NCI-H2107 treated with DMSO at 0.1 percent for 48 hours (cell line): ENCODE measurements at regions not wholly inside any gene's neighbourhood (a gene's known extent, or its start where the extent isn't known, plus 50 kb on each side); places are given as distances from the start of the nearest gene placed in this dataset.

Experiments used
- DNase-seq: peaks from one replicate; lab custom pipeline; 2025; ENCODE audit not compliant: unreplicated experiment; lab: John Stamatoyannopoulos, UW

DNA sequence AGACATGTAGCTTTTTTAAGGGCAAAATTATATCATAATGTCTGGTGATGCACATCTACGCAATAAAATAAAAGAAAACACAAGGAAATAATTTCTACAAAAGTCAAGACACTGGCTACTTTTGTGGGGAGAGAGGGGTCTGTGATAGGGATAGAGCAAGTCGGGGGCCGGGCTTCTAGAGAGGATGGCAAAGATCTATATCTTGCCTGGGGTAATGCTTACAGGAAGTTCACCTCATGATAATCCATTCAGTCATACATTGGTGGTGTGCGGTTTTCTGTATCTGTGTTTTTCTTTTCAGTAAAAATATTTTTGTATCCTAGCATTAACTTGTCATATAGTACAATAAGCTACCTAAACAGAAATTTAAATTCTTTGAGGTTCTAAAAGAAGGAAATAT is 178.8 kb downstream of the ARRDC4 start:
- no peak for DNase-seq

DNA sequence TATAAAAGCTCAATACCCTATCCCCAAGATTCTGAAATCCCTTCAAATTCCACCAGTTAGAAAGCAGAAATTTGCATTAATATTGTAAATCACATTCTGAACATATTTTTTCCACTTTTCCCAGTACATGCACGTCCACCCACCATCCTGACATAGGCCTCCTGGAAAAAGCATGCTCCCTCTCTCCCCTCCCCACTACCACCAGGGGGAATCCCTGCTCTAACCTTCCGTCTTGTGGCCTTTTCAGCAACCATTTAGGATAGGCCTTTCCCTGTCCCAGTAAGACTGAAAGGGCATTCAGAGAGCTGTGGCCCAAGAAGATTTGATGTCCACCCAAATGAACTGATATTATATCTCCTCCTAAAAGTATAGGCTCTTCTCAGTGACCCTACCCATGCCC is 182.1 kb downstream of the ARRDC4 start:
- no peak for DNase-seq

DNA sequence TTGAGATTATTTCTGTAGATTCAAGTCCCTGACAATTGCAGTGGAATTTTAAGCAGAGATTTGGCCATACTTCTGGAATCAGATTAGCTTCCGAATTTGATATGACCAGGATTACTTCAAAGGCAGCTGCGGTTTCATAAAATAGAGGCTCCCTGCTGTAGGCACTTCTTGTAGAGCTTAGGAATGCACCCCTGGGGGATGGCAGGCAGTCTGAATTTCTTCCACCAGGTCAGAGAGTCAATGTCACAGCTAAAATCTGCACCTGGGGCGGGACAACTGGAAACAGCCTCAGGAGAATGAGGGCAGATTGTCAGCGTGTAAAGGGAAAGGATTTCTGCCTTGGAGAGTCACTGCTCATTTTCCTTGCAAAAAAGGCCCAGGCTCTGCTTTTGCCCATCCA is 182.6 kb downstream of the ARRDC4 start:
- no peak for DNase-seq

DNA sequence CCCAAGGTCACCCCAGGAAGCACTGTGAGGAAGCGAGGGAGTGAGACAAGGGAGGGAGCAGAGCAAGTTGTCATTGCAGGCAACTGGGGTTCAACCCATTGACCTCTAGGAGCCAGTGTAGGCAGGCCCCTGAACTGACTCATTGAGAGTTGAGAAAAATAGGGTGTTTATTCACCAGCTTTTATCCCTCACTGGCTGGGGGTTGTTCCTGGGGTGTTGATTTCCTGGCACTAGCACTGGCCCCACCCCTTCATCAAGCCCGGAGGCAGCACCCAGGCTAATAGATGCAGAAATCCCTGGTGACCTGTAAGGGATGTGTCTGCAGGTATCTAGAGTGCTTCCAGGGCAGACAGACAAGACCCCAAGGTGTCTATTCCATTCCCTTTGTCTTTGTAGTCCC is 183.9 kb downstream of the ARRDC4 start:
- no peak for DNase-seq

DNA sequence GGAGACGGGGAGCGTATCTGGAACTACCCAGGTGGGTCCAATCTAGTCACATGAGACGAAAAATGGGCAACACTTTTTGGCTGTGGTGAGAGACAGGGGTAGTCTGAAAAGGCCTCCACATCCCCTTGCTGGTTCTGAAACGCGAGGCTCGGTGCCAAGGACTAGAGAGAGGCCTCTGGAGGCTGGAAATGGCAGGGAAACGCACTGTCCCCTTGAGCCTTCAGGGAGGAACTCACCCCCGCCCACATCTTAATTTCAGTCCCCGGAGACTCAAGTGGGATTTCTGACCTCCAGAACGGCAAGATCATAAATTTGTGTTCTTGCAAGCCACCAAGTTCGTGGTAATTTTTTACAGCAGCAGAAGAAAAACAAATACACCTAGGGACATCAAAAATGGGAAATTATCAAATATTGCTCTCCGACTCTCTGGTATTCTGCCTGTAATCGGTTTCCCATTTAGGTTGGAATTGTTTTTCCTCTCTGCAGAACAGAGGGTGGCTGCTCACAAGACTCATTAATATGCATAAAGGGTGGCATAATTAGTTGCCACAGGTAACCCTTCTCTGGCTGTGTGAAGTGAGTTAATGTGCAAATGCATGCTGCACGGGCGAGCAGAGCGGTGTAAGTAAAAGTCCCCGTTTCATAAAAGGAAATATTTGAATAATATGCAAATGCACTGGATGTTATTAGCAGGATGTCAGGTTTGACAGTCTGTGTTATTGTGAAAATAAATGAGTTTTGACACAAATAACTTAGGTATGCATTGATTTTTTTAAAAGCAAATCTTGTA is 185.7 kb downstream of the ARRDC4 start:
- DNase-seq: no peak

DNA sequence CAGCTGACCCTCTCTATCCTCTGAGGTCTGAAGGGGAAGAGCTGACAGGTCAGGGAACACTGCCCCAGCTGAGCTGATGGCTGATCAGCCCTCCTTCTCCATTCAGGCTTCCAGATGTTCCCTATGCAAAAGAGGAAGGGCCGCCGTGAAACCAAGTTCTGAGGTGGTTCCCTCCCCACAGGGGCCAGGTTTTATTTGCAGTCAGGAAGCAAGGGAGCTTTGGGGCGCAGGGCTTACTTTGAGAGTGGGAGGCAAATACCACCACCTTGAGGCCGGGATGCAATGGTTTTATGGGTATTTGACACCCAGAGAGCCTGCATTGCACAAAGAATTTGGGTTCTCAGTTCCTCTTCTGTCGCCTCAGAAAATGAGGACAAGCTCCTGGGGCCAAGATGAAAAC is 186.9 kb downstream of the ARRDC4 start:
- no peak for DNase-seq

DNA sequence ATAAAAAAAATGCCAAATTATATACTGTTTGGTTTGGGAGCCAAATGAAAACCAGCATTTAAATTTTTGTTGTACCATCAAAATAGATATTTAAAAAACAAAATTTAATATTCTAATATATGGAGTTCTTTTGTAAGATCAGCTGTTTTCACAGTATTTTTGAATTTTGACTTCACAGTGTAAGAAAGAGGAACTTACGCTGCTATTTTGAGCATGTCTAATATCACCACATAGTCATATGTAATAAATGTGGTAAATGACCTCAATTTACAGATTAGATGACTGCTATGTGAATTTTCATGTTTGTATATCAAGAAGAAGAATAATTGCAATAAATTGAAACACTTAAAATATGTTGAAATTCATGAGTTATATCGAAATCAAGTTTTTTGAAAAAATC is 189.6 kb downstream of the ARRDC4 start:
- DNase-seq: no peak

DNA sequence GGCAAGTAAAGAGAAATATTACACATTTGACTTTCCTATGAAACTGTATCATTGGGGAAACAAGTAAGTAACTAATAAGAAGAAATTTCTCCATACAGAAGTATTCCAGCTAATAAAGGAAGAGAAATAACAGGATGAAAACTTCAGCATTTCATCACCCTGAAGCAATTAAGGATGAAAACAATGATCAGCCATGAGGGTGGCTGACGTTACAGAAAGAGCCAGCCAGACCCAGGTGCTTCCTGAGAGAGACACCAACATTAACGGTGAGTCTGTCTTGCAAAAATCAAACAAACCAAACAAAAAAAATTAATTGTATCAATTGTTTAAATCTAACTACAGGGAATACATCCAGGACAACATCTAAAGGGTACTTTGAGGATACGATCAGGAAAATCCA is 190.0 kb downstream of the ARRDC4 start:
- no peak for DNase-seq

DNA sequence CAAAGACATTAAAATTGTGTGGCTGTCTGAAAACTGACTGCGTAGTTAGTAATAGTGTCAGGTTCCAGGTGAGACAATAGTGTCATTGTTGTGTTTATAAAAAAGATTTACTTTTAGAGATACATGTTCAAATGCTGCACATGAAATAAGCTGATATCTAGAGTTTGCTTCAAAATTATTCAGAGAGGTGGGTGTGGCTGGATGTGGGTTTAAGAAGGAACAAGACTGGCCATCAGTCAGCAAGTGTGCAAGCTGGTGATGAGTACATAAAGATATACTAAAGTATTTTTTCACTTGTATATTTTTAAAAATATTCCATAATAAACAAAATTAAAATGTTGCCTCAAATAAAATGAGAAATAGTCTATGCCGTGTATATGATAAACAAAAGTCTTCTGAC is 190.6 kb downstream of the ARRDC4 start:
- DNase-seq: no peak

DNA sequence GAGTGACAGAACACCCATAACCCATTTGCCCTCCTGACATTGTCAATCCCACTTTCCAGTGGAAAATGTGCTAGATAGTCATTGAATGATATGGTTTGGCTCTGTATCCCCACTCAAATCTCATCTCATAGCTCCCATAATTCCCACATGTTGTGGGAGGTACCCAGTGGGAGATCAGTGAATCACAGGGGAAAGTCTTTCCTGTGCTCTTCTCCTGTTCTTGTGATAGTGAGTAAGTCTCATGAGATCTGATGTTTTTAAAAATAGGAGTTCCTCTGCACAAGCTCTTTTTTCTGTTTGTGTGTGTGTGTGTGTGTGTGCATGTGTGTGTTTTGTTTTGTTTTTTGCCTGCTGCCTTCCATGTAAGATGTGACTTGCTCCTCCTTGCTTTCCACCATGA is 191.7 kb downstream of the ARRDC4 start:
- DNase-seq: no peak

DNA sequence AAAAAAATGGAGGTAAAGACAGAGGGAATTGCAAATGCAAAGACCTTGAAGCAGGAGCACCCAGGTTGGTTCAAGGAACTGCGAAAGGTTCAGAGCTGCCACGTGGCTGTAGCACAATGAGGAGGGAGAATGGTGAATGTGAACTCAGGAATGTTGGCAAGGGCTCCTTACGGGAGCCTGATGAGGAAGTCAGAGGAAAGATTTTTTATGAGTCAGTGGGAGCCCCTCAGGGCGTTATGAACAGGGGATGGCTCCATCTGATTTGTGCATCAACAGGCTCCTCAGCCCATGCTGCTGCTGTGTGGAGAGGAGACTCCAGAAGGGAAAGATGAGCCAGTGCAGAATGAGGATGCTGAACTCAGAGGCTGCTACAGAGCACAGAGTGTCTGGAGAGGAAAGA is 194.4 kb downstream of the ARRDC4 start:
- DNase-seq: no peak

DNA sequence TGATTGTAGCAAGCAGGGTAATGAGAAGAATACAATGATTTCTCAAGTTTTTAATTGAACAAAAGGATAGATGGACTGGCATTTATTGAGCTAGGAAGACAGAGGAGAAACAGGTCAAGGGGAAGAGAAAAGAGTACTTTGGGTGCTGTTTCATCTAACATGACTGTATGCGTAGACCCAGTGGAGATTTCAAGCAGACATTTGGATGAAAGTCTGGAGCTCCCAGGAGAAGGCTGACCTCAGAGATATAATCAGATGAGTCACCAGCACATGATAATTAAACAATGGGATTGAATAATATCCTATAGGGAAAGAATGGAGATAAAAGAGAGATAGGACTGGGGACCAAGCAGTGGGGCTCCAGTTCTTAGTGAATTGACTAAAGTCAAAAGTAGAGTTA is 194.9 kb downstream of the ARRDC4 start:
- no peak for DNase-seq

DNA sequence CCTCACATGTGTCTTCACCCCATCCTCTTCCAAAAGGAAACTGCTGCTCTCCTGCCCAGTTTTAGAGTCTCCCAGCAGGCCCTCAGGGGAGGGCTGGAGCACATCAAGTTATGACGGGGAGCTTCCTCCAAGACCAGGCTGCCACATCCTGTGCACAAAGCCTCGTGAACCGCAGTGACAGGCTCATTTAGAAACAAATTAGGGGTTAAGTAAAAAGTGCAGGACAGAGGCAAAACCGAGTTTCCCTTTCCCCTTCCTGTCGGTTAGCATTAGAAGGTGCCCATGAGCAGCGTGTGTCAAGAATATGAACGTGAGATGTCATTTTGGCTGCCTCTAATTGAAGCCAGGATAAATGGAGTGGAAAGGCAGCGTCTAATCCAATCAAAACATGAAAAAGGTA is 199.7 kb downstream of the ARRDC4 start:
- no peak for DNase-seq

DNA sequence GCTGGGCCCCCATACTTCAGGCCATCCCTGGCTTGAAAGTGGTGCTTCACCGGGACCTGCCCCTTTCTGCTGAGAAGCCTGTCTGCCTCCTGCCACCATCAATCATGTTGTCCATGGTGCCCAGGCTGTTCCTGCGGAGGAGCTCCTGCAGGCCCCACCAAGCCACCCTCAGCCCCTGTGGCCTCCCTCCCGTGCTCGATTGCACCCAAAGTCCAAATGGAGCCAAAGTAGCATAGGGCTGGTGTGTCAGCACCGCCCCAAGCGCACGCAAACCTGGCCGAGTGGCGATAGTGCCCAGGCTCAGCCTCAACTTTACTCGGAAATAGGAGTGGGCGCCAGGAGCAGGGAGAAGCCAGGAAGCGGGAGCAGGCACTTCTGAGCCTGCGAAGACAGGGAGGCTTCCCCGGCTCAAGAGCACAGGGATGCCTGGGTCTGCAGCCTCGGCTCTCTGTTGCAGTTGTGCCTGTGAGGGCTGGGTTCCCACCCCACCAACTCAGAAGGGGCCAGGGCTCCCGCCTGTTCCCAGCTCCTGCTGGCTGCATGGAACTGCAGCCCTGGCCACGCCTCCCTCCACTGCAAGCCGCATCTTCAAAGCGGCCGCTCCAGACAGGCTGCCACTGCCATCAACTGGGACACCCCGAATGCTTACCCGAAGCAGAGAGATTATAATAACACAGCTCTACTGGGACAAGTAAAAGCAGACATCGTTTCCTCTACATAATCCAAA is 203.0 kb downstream of the ARRDC4 start:
- no peak for DNase-seq

DNA sequence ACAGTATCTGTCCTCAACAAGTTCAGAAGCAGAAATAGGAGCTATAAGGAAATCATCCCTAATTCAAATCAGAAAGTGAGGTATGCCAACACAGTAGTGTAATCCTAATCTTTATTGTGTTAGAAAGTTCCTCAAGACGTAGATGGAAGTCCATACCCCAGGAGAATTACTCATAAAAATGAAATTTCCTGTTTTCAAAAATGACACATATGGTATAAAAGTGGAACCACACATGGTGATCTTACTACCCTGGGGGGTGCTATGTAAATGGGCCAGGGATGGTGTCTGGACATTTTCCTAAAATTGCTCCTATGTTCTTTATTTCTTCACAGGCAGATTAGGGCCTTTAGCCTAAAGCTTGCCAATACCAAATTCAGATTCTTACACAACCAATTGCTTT is 204.1 kb downstream of the ARRDC4 start:
- DNase-seq: no peak

DNA sequence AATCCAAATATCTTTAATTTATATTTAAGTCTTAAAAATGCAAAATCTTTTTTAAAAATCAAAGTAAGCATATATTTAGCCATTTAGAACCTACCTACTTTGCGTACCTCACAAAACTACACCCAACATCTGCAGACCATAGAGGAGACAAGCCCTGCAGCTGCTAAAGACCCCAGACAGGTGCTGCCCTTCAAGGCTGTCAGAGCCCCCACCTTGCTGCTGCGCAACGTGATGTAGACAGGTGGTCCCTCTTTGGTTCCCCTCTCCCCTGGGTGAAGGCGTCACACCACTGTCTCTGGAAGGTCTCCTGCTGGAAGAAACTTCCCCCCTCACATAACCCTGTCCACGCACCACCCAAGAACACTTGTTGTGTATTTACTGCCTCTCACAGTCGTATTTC is 204.5 kb downstream of the ARRDC4 start:
- DNase-seq: no peak

DNA sequence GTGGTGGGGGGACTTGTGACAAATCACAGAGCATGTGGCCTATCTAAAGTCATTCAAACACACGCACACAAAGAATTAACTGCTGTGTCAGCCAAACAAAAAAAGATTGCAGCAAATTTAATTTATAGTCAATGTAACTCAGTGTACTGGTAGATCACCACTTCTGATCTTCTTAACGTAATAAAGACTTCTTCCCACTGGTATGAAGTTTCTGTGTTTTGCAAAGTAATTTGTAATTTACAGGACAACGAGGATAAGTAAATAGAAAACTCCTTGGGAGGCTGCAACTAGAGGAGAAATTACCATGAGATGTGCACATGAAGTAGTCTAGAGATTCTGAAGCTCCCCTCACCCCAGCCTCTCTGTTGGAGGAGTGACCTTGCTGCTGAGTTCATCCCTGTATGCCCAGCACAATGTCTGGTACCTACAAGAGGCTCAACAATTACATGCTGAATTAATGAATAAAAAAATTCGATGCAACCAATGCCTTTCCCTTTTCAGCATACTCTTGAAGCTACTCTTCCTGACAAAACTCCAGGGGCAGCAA is 207.3 kb downstream of the ARRDC4 start:
- no peak for DNase-seq

DNA sequence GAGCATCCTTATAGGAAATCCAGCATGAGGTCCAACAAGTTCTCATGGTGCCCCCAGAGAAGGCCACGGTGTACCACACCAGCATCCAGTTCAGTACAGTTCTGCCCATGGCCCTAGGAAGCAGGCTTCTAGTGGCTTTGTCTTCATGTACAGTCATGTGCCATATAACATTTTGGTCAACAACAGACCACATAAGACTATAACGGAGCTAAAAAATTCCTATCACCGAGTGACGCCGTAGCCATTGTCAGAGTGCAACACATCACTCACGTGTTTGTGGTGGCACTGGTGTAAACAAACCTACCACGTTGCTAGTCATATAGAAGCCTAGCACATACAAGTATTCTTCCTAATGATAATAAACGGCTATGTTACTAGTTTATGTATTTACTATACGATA is 209.0 kb downstream of the ARRDC4 start:
- DNase-seq: no peak

DNA sequence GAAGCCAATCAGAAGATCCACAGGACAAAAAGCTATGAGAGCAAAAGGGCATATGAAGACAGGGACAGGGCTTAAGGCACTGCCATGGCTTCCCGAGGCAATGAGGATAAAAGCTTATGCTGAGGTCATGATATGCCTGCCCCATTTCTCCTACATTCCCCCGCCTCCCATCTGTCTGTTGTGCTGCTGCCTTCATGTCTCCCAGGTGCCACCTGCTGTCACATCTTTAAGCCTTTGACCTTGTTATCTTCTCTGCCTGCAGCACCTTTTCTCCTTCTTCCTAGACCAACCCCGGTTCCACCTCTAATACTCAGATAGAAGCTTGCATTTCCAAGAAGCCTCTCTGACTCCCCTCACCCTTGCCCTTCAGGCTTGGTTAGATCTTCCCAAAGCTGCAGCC is 213.8 kb downstream of the ARRDC4 start:
- DNase-seq: no peak

DNA sequence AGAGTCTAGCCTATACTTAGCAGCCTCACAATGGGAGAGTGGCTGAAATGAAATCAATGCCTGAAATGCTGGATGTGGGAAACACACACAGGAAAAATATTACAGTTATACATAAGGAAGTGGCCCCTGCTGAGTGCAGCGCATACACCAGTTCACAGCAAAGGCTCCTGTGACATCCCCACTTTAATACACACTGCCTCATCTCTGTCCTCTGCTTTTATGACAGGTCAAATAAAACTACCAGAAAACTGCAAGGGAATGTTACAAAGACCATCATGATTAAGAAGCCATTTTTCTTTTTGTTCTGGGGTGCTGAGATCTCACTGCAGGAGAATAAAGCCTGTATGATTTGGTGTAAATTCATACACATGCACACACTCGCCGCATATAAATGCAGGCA is 214.3 kb downstream of the ARRDC4 start:
- no peak for DNase-seq

DNA sequence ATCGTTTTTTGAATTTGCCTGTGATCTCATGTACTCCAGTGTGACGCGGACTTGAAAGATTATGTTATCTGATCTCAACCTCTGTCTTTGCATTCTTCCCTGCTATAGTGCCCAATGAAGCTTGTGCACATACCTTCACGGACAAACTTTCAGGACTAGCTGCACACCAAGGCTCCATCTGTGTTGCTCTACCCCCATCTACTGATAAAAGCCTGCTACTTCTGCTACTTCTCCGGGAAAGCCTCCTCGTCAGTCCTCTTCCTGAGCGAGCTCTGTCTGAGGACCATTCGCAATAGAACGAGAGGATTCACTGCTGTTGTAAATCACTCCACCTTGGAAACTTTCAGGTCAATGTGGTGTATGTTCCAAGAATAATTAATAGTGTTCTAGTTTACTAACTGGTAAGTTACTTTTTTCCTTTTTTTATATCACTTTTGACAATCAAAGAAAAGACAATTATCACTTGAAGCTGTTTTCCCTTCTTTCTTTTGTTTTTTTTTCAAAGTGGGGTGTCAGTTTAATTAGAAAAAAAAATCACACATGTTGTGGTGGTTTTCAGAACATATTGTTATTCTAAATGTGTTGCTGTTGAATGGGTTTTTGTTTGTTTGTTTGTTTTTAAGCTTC is 217.6 kb downstream of the ARRDC4 start:
- peak; percentile 11 for DNase-seq

DNA sequence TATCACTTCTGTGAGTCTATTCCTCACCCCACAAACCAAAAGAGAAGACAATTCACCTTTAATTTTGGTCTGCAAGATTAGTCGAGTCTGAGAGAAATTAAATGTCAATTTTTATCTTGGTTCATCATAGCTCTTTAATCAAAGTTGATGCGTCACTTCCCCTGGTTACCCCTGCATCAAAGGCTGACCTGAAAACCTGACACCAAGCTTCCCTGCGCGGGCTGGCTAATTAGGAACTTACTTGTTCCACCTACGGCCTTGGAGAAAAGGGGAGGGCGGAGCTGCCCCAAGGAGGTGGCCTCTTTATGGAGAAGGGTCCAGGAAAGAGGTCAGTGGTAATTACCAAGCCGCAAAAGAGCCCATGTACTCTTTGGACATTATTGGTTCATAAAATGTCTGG is 218.4 kb downstream of the ARRDC4 start:
- no peak for DNase-seq
